Frontal cortex (tissue), 3 donors: ENCODE measurements at regions not wholly inside any gene's neighbourhood (a gene's known extent, or its start where the extent isn't known, plus 50 kb on each side); places are given as distances from the start of the nearest gene placed in this dataset.

Experiments
- DNase-seq, 2 donors: peaks; one replicate each; pipeline ENCODE4 v3.0.0; 2012; ENCODE audit warnings: low spot score in 2 of 2
- FAIRE-seq: peaks from 2 replicates; lab custom pipeline; 2012; peaks lifted over from hg19 to GRCh38; lab: Jason Lieb, UNC
- donor health status: control.
- donor health status: control.
- donor health status: control.

GRCh38 chr3:146313031-146313745, 62.3 kb upstream of the PLSCR4 start:
- no peak for FAIRE-seq

GRCh38 chr3:146308682-146309081, 57.8 kb upstream of the PLSCR4 start:
- FAIRE-seq = no peak
- DNase-seq = no peak

More at GRCh38 chr3:146313031-146313745, 62.3 kb upstream of the PLSCR4 start:
- no peak for DNase-seq

GRCh38 chr3:146308222-146308621, 57.3 kb upstream of the PLSCR4 start:
- DNase-seq (no peak), FAIRE-seq (no peak)

DNA sequence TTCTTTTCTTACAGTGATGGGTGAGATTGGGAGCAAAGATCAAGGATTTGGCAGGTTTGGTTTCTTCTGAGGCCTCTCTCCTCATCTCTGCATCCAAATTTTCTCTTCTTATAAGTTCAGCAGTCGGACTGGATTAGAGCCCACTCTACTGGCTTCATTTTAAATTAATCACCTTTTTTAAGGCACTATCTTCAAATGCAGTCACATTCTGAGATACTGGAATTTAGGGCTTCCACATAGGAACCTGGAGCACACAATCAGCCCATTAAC, 56.5 kb upstream of the PLSCR4 start:
- DNase-seq (no peak), FAIRE-seq (no peak)

- DNase-seq (no peak), FAIRE-seq (no peak)
Measured at GRCh38 chr3:146306656-146307455, 56.0 kb upstream of the PLSCR4 start.

DNA sequence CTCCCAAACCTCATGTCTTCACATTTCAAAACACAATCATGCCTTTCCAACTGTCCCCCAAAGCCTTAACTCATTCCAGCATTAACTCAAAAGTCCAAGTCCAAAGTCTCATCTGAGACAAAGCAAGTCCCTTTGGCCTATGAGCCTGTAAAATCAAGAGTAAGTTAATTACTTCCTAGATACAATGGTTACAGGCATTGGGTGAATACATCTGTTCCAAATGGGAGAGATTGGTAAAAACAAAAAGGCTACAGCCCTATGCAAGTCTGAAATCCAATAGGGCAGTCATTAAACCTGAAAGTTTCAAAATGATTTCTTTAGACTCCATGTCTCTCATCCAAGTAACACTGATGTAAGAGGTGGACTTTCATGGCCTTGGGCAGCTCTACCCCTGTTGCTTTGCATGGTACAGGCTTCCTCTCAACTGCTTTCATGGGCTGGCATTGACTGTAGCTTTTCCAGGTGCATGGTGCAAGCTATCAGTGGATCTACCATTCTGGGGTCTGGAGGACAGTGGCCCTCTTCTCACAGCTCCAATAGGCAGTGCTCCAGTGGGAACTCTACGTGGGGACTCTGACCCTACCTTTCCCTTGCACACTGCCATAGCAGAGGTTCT, 55.0 kb upstream of the PLSCR4 start:
- FAIRE-seq = no peak
- DNase-seq = no peak

- DNase-seq (no peak), FAIRE-seq (no peak)
Measured at GRCh38 chr3:146300768-146301167, 49.9 kb upstream of the PLSCR4 start.
